HepG2 (cell line): ENCODE measurements at regions not wholly inside any gene's neighbourhood (a gene's known extent, or its start where the extent isn't known, plus 50 kb on each side); places are given as distances from the start of the nearest gene placed in this dataset.

Source experiments
- FOSL2 ChIP-seq: sonication (generic); formaldehyde crosslinking; IDR thresholded peaks from 2 replicates; pipeline ENCODE4 v1.4.0; 2020; ENCODE audit warnings: missing genetic modification reagents
- HNF1A ChIP-seq, 2 experiments: sonication (generic) in 1 of 2; formaldehyde crosslinking in 1 of 2; IDR thresholded peaks; 2 replicates each; pipeline versions ENCODE4 v1.4.0 to v1.6.1; 2016 to 2020; ENCODE audit warnings: borderline replicate concordance in 1 of 2, low read depth in 1 of 2, mild to moderate bottlenecking in 1 of 2, missing genetic modification reagents in 1 of 2
- MIXL1 ChIP-seq: IDR thresholded peaks from 2 replicates; pipeline ENCODE4 v1.6.1; 2016
- POLR2A ChIP-seq, 2 experiments: IDR thresholded peaks; 2 replicates each; pipeline ENCODE4 v1.6.1; 2011; ENCODE audit warnings: low read depth in 2 of 2, low read length in 2 of 2, mild to moderate bottlenecking in 1 of 2, moderate library complexity in 1 of 2; ENCODE audit not compliant: insufficient read depth in 1 of 2
- REL ChIP-seq: sonication (generic); formaldehyde crosslinking; conservative IDR thresholded peaks from 2 replicates; pipeline ENCODE4 v1.8.0; 2022; ENCODE audit warnings: mild to moderate bottlenecking, missing genetic modification reagents, moderate library complexity
- SALL1 ChIP-seq: sonication (generic); formaldehyde crosslinking; IDR thresholded peaks from 2 replicates; pipeline ENCODE4 v1.8.0; 2022; ENCODE audit warnings: mild to moderate bottlenecking, missing genetic modification reagents
- SMAD1 ChIP-seq: sonication (generic); formaldehyde crosslinking; IDR thresholded peaks from 2 replicates; pipeline ENCODE4 v1.4.0; 2020; ENCODE audit warnings: missing genetic modification reagents, low read depth, mild to moderate bottlenecking, borderline replicate concordance
- UBTF ChIP-seq: sonication (generic); formaldehyde crosslinking; IDR thresholded peaks from 2 replicates; pipeline ENCODE4 v1.4.0; 2020; ENCODE audit warnings: mild to moderate bottlenecking, missing genetic modification reagents
- ZBTB43 ChIP-seq: sonication (generic); formaldehyde crosslinking; conservative IDR thresholded peaks from 2 replicates; pipeline ENCODE4 v1.4.0; 2020; ENCODE audit warnings: missing genetic modification reagents
- TF ChIP-seq, protein P1 (sequence below): sonication (generic); formaldehyde crosslinking; IDR thresholded peaks from 2 replicates; pipeline ENCODE4 v1.4.0; 2020; ENCODE audit warnings: missing genetic modification reagents, borderline replicate concordance
- TF ChIP-seq, protein P2 (sequence below): sonication (generic); formaldehyde crosslinking; IDR thresholded peaks from 2 replicates; pipeline ENCODE4 v1.5.1; 2020; ENCODE audit warnings: missing genetic modification reagents, mild to moderate bottlenecking, borderline replicate concordance
- TF ChIP-seq, protein P3 (sequence below), 2 experiments: sonication (generic) in 1 of 2; formaldehyde crosslinking in 1 of 2; IDR thresholded peaks; 2 replicates each; pipeline versions ENCODE4 v1.5.1 to v1.6.1; 2011 to 2020; ENCODE audit warnings: borderline replicate concordance in 1 of 2, low read depth in 1 of 2, low read length in 1 of 2, mild to moderate bottlenecking in 1 of 2, missing genetic modification reagents in 1 of 2, moderate library complexity in 1 of 2

- TF ChIP-seq SMAD1 (CRISPR knock-in tag) = no peak
- no peak for TF ChIP-seq HNF1A (IDR thresholded peaks at IDR 0.05; ENCODE audit: low read depth)
- no peak for TF ChIP-seq HNF1A (CRISPR knock-in tag; IDR thresholded peaks at IDR 0.05; ENCODE audit: borderline replicate concordance)
- TF ChIP-seq, protein P1, sequence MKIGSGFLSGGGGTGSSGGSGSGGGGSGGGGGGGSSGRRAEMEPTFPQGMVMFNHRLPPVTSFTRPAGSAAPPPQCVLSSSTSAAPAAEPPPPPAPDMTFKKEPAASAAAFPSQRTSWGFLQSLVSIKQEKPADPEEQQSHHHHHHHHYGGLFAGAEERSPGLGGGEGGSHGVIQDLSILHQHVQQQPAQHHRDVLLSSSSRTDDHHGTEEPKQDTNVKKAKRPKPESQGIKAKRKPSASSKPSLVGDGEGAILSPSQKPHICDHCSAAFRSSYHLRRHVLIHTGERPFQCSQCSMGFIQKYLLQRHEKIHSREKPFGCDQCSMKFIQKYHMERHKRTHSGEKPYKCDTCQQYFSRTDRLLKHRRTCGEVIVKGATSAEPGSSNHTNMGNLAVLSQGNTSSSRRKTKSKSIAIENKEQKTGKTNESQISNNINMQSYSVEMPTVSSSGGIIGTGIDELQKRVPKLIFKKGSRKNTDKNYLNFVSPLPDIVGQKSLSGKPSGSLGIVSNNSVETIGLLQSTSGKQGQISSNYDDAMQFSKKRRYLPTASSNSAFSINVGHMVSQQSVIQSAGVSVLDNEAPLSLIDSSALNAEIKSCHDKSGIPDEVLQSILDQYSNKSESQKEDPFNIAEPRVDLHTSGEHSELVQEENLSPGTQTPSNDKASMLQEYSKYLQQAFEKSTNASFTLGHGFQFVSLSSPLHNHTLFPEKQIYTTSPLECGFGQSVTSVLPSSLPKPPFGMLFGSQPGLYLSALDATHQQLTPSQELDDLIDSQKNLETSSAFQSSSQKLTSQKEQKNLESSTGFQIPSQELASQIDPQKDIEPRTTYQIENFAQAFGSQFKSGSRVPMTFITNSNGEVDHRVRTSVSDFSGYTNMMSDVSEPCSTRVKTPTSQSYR (CRISPR knock-in tag) = no peak
- TF ChIP-seq, protein P2, sequence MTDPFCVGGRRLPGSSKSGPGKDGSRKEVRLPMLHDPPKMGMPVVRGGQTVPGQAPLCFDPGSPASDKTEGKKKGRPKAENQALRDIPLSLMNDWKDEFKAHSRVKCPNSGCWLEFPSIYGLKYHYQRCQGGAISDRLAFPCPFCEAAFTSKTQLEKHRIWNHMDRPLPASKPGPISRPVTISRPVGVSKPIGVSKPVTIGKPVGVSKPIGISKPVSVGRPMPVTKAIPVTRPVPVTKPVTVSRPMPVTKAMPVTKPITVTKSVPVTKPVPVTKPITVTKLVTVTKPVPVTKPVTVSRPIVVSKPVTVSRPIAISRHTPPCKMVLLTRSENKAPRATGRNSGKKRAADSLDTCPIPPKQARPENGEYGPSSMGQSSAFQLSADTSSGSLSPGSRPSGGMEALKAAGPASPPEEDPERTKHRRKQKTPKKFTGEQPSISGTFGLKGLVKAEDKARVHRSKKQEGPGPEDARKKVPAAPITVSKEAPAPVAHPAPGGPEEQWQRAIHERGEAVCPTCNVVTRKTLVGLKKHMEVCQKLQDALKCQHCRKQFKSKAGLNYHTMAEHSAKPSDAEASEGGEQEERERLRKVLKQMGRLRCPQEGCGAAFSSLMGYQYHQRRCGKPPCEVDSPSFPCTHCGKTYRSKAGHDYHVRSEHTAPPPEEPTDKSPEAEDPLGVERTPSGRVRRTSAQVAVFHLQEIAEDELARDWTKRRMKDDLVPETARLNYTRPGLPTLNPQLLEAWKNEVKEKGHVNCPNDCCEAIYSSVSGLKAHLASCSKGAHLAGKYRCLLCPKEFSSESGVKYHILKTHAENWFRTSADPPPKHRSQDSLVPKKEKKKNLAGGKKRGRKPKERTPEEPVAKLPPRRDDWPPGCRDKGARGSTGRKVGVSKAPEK (CRISPR knock-in tag) = no peak
- TF ChIP-seq, protein P3, sequence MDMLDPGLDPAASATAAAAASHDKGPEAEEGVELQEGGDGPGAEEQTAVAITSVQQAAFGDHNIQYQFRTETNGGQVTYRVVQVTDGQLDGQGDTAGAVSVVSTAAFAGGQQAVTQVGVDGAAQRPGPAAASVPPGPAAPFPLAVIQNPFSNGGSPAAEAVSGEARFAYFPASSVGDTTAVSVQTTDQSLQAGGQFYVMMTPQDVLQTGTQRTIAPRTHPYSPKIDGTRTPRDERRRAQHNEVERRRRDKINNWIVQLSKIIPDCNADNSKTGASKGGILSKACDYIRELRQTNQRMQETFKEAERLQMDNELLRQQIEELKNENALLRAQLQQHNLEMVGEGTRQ (IDR thresholded peaks at IDR 0.05; ENCODE audit: low read depth, low read length) = no peak
- TF ChIP-seq, protein P3 (CRISPR knock-in tag; IDR thresholded peaks at IDR 0.05; ENCODE audit: borderline replicate concordance) = no peak
- TF ChIP-seq UBTF (CRISPR knock-in tag) = no peak
- TF ChIP-seq FOSL2 (CRISPR knock-in tag) = no peak
- TF ChIP-seq POLR2A (IDR thresholded peaks at IDR 0.05; ENCODE audit: insufficient read depth in 1 of 2, low read depth in 2 of 2, low read length in 2 of 2) = no peak
- TF ChIP-seq MIXL1 (CRISPR knock-in tag) = no peak
- TF ChIP-seq SALL1 (CRISPR knock-in tag) = no peak
- no peak for TF ChIP-seq ZBTB43 (CRISPR knock-in tag)
- TF ChIP-seq REL = no peak
Measured at GRCh38 chr3:18189282-18190050, 235.7 kb downstream of the SATB1 start.
